ENCODE measurements at regions not wholly inside any gene's neighbourhood (a gene's known extent, or its start where the extent isn't known, plus 50 kb on each side); places are given as distances from the start of the nearest gene placed in this dataset.

DNA sequence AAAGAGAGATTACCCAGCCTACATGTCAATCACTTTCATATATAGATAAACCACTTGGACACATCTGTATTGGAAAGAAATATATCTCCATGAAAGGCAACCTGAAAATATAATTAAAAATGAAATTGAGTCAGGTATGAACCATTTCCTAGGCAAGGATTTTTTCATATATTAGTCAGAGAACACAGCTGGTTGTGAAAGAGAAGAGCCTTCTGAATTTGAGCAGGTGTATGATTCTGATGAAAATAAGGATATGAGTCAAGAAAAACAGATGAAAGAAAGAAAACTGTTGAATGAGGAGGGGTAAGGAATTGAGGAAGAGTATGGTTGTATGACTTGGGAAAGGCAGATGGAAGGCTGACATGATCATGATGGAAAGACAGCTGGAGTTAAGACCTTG is 441.1 kb downstream of the HAO1 start:
- no peak for FAIRE-seq
- peak; percentile 5 for DNase-seq (ENCODE audit: low read depth, low spot score)
- no peak overlapping the region for H3K9ac ChIP-seq (ENCODE audit: control insufficient read depth, extremely low read depth, insufficient read depth, low read length)

GRCh38 chr20:7500231-7500663 is 440.0 kb downstream of the HAO1 start:
- Histone ChIP-seq H3K4me3 (ENCODE audit: control insufficient read depth in 2 of 3, extremely low read depth in 1 of 3, insufficient read depth in 2 of 3, low read depth in 1 of 3, low read length in 3 of 3) (no peak overlapping the region), H3K79me2 (ENCODE audit: control insufficient read depth, insufficient read depth, low read length) (no peaks in the 10 kb centered on the region), H4K20me1 (ENCODE audit: control insufficient read depth, extremely low read depth, insufficient read depth, low read length) (no peaks in the 10 kb centered on the region), H3K9me3 (ENCODE audit: control insufficient read depth, low read depth, low read length) (no peaks in the 10 kb centered on the region), H3K9me1 (ENCODE audit: control insufficient read depth, extremely low read depth, insufficient read depth, low read length) (no peaks in the 10 kb centered on the region), H3K4me2 (ENCODE audit: control insufficient read depth, extremely low read depth, insufficient read depth, low read depth, low read length) (no peak overlapping the region), H2AFZ (ENCODE audit: control insufficient read depth, low read length) (no peak overlapping the region), H3K27ac (ENCODE audit: control insufficient read depth, insufficient read depth, low read length) (no peak overlapping the region), H3K27me3 (ENCODE audit: control insufficient read depth, extremely low read depth, insufficient read depth, low read length) (no peaks in the 10 kb centered on the region), H3K9ac (ENCODE audit: control insufficient read depth, extremely low read depth, insufficient read depth, low read length) (no peak overlapping the region), H3K36me3 (ENCODE audit: control insufficient read depth in 2 of 2, extremely low read depth in 1 of 2, insufficient read depth in 2 of 2, low read length in 2 of 2) (no peaks in the 10 kb centered on the region), H3K4me1 (ENCODE audit: control insufficient read depth, extremely low read depth, insufficient read depth, low read length) (peaks cover 28% of the 10 kb centered on the region)
- FAIRE-seq, result no peak
- DNase-seq (ENCODE audit: low read depth, low spot score), result no peak
- dilution Hi-C loops (cut with MboI; ENCODE audit: extremely low pct_ligation_motif_present, low sequenced_read_pairs), result no loop called here
- TF ChIP-seq EZH2 (IDR thresholded peaks at IDR 0.05; ENCODE audit: low read length), result no peak

More for the DNA sequence above, 441.1 kb downstream of the HAO1 start:
- Histone ChIP-seq H2AFZ (ENCODE audit: control insufficient read depth, low read length) (no peak overlapping the region), H3K4me3 (ENCODE audit: control insufficient read depth in 2 of 3, extremely low read depth in 1 of 3, insufficient read depth in 2 of 3, low read depth in 1 of 3, low read length in 3 of 3) (no peak overlapping the region), H4K20me1 (ENCODE audit: control insufficient read depth, extremely low read depth, insufficient read depth, low read length) (no peaks in the 10 kb centered on the region), H3K9me1 (ENCODE audit: control insufficient read depth, extremely low read depth, insufficient read depth, low read length) (no peaks in the 10 kb centered on the region), H3K4me1 (ENCODE audit: control insufficient read depth, extremely low read depth, insufficient read depth, low read length) (peaks cover 28% of the 10 kb centered on the region), H3K4me2 (ENCODE audit: control insufficient read depth, extremely low read depth, insufficient read depth, low read depth, low read length) (peak overlapping the region; percentile 56), H3K9me3 (ENCODE audit: control insufficient read depth, low read depth, low read length) (no peaks in the 10 kb centered on the region), H3K27me3 (ENCODE audit: control insufficient read depth, extremely low read depth, insufficient read depth, low read length) (no peaks in the 10 kb centered on the region), H3K79me2 (ENCODE audit: control insufficient read depth, insufficient read depth, low read length) (no peaks in the 10 kb centered on the region), H3K36me3 (ENCODE audit: control insufficient read depth in 2 of 2, extremely low read depth in 1 of 2, insufficient read depth in 2 of 2, low read length in 2 of 2) (no peaks in the 10 kb centered on the region), H3K27ac (ENCODE audit: control insufficient read depth, insufficient read depth, low read length) (peak overlapping the region; percentile 80)
- no peak for TF ChIP-seq EZH2 (IDR thresholded peaks at IDR 0.05; ENCODE audit: low read length)
- TF ChIP-seq, protein P1, sequence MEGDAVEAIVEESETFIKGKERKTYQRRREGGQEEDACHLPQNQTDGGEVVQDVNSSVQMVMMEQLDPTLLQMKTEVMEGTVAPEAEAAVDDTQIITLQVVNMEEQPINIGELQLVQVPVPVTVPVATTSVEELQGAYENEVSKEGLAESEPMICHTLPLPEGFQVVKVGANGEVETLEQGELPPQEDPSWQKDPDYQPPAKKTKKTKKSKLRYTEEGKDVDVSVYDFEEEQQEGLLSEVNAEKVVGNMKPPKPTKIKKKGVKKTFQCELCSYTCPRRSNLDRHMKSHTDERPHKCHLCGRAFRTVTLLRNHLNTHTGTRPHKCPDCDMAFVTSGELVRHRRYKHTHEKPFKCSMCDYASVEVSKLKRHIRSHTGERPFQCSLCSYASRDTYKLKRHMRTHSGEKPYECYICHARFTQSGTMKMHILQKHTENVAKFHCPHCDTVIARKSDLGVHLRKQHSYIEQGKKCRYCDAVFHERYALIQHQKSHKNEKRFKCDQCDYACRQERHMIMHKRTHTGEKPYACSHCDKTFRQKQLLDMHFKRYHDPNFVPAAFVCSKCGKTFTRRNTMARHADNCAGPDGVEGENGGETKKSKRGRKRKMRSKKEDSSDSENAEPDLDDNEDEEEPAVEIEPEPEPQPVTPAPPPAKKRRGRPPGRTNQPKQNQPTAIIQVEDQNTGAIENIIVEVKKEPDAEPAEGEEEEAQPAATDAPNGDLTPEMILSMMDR (optimal IDR thresholded peaks at IDR 0.05 in 1 of 3, IDR thresholded peaks at IDR 0.05 in 1 of 3, conservative IDR thresholded peaks at IDR 0.05 in 1 of 3; ENCODE audit: extremely low read depth in 1 of 3, insufficient read depth in 2 of 3, low read length in 3 of 3), result no peak
- dilution Hi-C loops (cut with MboI; ENCODE audit: extremely low pct_ligation_motif_present, low sequenced_read_pairs), result no loop called here

GRCh38 chr20:7503501-7503900 is 436.8 kb downstream of the HAO1 start:
- Histone ChIP-seq H3K36me3 (ENCODE audit: control insufficient read depth in 2 of 2, extremely low read depth in 1 of 2, insufficient read depth in 2 of 2, low read length in 2 of 2) (no peaks in the 10 kb centered on the region), H3K4me3 (ENCODE audit: control insufficient read depth in 2 of 3, extremely low read depth in 1 of 3, insufficient read depth in 2 of 3, low read depth in 1 of 3, low read length in 3 of 3) (no peak overlapping the region), H3K9ac (ENCODE audit: control insufficient read depth, extremely low read depth, insufficient read depth, low read length) (no peak overlapping the region), H3K4me1 (ENCODE audit: control insufficient read depth, extremely low read depth, insufficient read depth, low read length) (peaks cover 11% of the 10 kb centered on the region), H3K9me1 (ENCODE audit: control insufficient read depth, extremely low read depth, insufficient read depth, low read length) (no peaks in the 10 kb centered on the region), H3K27me3 (ENCODE audit: control insufficient read depth, extremely low read depth, insufficient read depth, low read length) (no peaks in the 10 kb centered on the region), H2AFZ (ENCODE audit: control insufficient read depth, low read length) (no peak overlapping the region), H4K20me1 (ENCODE audit: control insufficient read depth, extremely low read depth, insufficient read depth, low read length) (no peaks in the 10 kb centered on the region), H3K79me2 (ENCODE audit: control insufficient read depth, insufficient read depth, low read length) (no peaks in the 10 kb centered on the region), H3K9me3 (ENCODE audit: control insufficient read depth, low read depth, low read length) (no peaks in the 10 kb centered on the region), H3K4me2 (ENCODE audit: control insufficient read depth, extremely low read depth, insufficient read depth, low read depth, low read length) (no peak overlapping the region), H3K27ac (ENCODE audit: control insufficient read depth, insufficient read depth, low read length) (no peak overlapping the region)
- FAIRE-seq (no peak), DNase-seq (ENCODE audit: low read depth, low spot score) (no peak)
- TF ChIP-seq EZH2 (IDR thresholded peaks at IDR 0.05; ENCODE audit: low read length), result no peak
- TF ChIP-seq, protein P1 (optimal IDR thresholded peaks at IDR 0.05 in 1 of 3, IDR thresholded peaks at IDR 0.05 in 1 of 3, conservative IDR thresholded peaks at IDR 0.05 in 1 of 3; ENCODE audit: extremely low read depth in 1 of 3, insufficient read depth in 2 of 3, low read length in 3 of 3), result no peak
- dilution Hi-C loops (cut with MboI; ENCODE audit: extremely low pct_ligation_motif_present, low sequenced_read_pairs), result no loop called here

Measured in keratinocyte (primary cell).